RWPE2 (cell line): ENCODE measurements at regions not wholly inside any gene's neighbourhood (a gene's known extent, or its start where the extent isn't known, plus 50 kb on each side); places are given as distances from the start of the nearest gene placed in this dataset.

ENCODE experiments used
- ATAC-seq: fragments of 200-7000 bp; cut with Tn5 transposase; 3 replicates; pipeline ENCODE4 v1.9.1; 2021; ENCODE audit warnings: low read depth
- DNase-seq: peaks from one replicate; pipeline ENCODE4 v3.0.0-alpha.2; 2020; ENCODE audit warnings: low spot score
- H3K27ac ChIP-seq: fragments of 450-650 bp; 2 replicates; pipeline ENCODE4 v1.5.1; 2017; ENCODE audit warnings: mild to moderate bottlenecking; ENCODE audit not compliant: poor library complexity, severe bottlenecking
- H3K27me3 ChIP-seq: fragments of 250-450 bp; sonication (Bioruptor Pico); 2 replicates; pipeline ENCODE4 v1.5.1; 2021; ENCODE audit warnings: mild to moderate bottlenecking, moderate library complexity; ENCODE audit not compliant: insufficient read depth, poor library complexity, severe bottlenecking
- H3K36me3 ChIP-seq: fragments of 250-450 bp; sonication (Bioruptor Pico); 2 replicates; pipeline ENCODE4 v1.5.1; 2020; ENCODE audit warnings: low read depth, mild to moderate bottlenecking, moderate library complexity
- H3K4me1 ChIP-seq: fragments of 250-450 bp; sonication (Bioruptor Pico); 2 replicates; pipeline ENCODE4 v1.5.1; 2021; ENCODE audit warnings: mild to moderate bottlenecking, moderate library complexity; ENCODE audit not compliant: insufficient read depth, poor library complexity, severe bottlenecking
- H3K4me3 ChIP-seq: fragments of 250-450 bp; sonication (Bioruptor Pico); 2 replicates; pipeline ENCODE4 v1.5.1; 2021; ENCODE audit warnings: mild to moderate bottlenecking, moderate library complexity; ENCODE audit not compliant: severe bottlenecking
- H3K9me3 ChIP-seq: fragments of 250-450 bp; sonication (Bioruptor Pico); 2 replicates; pipeline ENCODE4 v1.5.1; 2021; ENCODE audit warnings: mild to moderate bottlenecking, moderate library complexity; ENCODE audit not compliant: severe bottlenecking
- TF ChIP-seq, protein P1 (sequence below): fragments of 450-650 bp; IDR thresholded peaks from one replicate; pipeline ENCODE4 v1.5.1; 2017; ENCODE audit warnings: mild to moderate bottlenecking, moderate library complexity; ENCODE audit not compliant: poor library complexity, severe bottlenecking

GRCh38 chr4:141783770-141784169, 147.4 kb downstream of the IL15 start:
- ATAC-seq (no peak), DNase-seq (no peak)
- H3K4me3 ChIP-seq: no peak overlapping the region
- H3K9me3 ChIP-seq: no peaks in the 10 kb centered on the region
- no peaks in the 10 kb centered on the region for H3K36me3 ChIP-seq
- no peaks in the 10 kb centered on the region for H3K4me1 ChIP-seq
- no peaks in the 10 kb centered on the region for H3K27me3 ChIP-seq
- TF ChIP-seq, protein P1, sequence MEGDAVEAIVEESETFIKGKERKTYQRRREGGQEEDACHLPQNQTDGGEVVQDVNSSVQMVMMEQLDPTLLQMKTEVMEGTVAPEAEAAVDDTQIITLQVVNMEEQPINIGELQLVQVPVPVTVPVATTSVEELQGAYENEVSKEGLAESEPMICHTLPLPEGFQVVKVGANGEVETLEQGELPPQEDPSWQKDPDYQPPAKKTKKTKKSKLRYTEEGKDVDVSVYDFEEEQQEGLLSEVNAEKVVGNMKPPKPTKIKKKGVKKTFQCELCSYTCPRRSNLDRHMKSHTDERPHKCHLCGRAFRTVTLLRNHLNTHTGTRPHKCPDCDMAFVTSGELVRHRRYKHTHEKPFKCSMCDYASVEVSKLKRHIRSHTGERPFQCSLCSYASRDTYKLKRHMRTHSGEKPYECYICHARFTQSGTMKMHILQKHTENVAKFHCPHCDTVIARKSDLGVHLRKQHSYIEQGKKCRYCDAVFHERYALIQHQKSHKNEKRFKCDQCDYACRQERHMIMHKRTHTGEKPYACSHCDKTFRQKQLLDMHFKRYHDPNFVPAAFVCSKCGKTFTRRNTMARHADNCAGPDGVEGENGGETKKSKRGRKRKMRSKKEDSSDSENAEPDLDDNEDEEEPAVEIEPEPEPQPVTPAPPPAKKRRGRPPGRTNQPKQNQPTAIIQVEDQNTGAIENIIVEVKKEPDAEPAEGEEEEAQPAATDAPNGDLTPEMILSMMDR: no peak
- H3K27ac ChIP-seq: no peak overlapping the region

DNA sequence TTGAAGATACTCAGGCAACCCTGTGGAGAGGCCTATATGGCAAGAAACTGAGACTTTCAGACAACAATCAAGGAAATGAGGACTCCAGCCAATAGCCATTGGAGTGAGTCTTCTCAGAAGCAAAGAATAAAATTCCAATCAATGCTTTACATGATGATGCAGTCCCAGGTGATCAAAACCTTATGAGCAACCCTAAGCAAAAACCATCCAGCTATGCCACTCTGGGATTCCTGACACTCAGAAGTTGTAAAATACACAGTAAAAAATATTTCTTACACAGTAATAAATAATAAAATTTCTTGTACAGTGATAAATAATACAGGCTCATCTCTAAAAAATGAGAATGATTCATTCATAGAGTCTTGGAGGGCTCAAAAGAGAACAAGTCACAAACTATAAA, 150.6 kb downstream of the IL15 start:
- H3K4me3 ChIP-seq: no peak overlapping the region
- no peaks in the 10 kb centered on the region for H3K9me3 ChIP-seq
- H3K27me3 ChIP-seq: no peaks in the 10 kb centered on the region
- no peak for DNase-seq
- H3K27ac ChIP-seq: no peak overlapping the region
- TF ChIP-seq, protein P1: no peak
- H3K4me1 ChIP-seq: no peaks in the 10 kb centered on the region
- no peaks in the 10 kb centered on the region for H3K36me3 ChIP-seq
- ATAC-seq: no peak; the same call in 2 of the 3 replicates

GRCh38 chr4:141788169-141788915, 152.0 kb downstream of the IL15 start:
- Histone ChIP-seq H3K4me1 (no peaks in the 10 kb centered on the region), H3K4me3 (no peak overlapping the region), H3K27ac (no peak overlapping the region), H3K36me3 (no peaks in the 10 kb centered on the region), H3K9me3 (no peaks in the 10 kb centered on the region), H3K27me3 (peaks cover 3% of the 10 kb centered on the region)
- ATAC-seq: no peak
- TF ChIP-seq, protein P1: no peak
- DNase-seq: no peak

DNA sequence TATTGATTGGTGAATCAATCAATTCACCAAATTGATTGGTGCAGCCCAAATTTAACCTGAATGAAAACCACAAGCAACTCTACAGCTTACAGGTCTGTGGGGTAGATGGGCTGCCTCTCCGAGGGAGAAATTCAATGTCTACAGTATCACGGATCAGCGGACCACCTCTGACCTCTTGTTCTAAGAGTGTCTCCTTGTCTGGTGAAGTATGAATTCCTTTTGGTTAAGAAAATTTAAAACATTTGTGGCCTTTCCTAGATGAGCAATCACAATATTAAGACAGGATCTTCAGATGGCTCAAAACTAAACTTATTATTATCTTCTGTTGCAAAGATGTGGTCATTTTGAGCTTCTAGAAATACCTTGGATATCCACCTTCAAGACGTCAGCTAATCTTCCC, 153.3 kb downstream of the IL15 start:
- TF ChIP-seq, protein P1: no peak
- DNase-seq: no peak
- Histone ChIP-seq H3K9me3 (no peaks in the 10 kb centered on the region), H3K27ac (no peak overlapping the region), H3K4me3 (no peak overlapping the region), H3K27me3 (peaks cover 3% of the 10 kb centered on the region), H3K4me1 (no peaks in the 10 kb centered on the region), H3K36me3 (no peaks in the 10 kb centered on the region)
- ATAC-seq: no peak

DNA sequence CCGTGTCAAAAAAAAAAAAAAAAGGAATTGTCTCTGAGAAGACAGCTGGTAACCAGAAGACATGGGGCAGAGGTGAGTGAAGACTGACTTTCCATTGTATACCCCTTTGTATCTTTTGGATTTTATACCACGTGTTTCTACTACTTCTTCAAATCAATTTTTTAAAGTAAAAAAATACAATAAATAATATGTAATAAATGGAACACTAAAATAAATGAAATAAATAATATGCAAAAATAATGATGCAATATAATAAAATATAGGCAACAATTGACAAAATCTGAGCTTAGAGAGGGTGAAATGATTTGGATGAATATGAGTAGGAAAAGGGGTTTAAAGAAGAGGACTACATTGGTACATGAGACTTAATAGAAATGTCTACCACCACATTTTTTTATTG, 155.8 kb downstream of the IL15 start:
- ATAC-seq: no peak
- TF ChIP-seq, protein P1: no peak
- Histone ChIP-seq H3K4me3 (no peak overlapping the region), H3K27ac (no peak overlapping the region), H3K4me1 (no peaks in the 10 kb centered on the region), H3K27me3 (peaks cover 3% of the 10 kb centered on the region), H3K9me3 (no peaks in the 10 kb centered on the region), H3K36me3 (no peaks in the 10 kb centered on the region)
- no peak for DNase-seq
